Amniotic stem cell (primary cell): ENCODE measurements at regions not wholly inside any gene's neighbourhood (a gene's known extent, or its start where the extent isn't known, plus 50 kb on each side); places are given as distances from the start of the nearest gene placed in this dataset.

Source experiments
- DNase-seq: peaks from one replicate; lab custom pipeline; 2025; lab: John Stamatoyannopoulos, UW

GRCh38 chr20:7708782-7709181 lies 231.5 kb downstream of the HAO1 start:
- no peak for DNase-seq

- DNase-seq: no peak
Measured at GRCh38 chr20:7710440-7710839, 229.8 kb downstream of the HAO1 start.

GRCh38 chr20:7712661-7713060 lies 227.6 kb downstream of the HAO1 start:
- no peak for DNase-seq

GRCh38 chr20:7714549-7714948 lies 225.7 kb downstream of the HAO1 start:
- no peak for DNase-seq

- no peak for DNase-seq
Measured at GRCh38 chr20:7716286-7716972, 223.8 kb downstream of the HAO1 start.

GRCh38 chr20:7722564-7722963 lies 217.7 kb downstream of the HAO1 start:
- no peak for DNase-seq

GRCh38 chr20:7723284-7723683 lies 217.0 kb downstream of the HAO1 start:
- no peak for DNase-seq

- no peak for DNase-seq
Measured at GRCh38 chr20:7728338-7728737, 211.9 kb downstream of the HAO1 start.

- DNase-seq: no peak
Measured at GRCh38 chr20:7734216-7734615, 206.0 kb downstream of the HAO1 start.

GRCh38 chr20:7736336-7736735 lies 203.9 kb downstream of the HAO1 start:
- DNase-seq: no peak

GRCh38 chr20:7741866-7742265 lies 198.4 kb downstream of the HAO1 start:
- DNase-seq: no peak

GRCh38 chr20:7742479-7742878 lies 197.8 kb downstream of the HAO1 start:
- DNase-seq: no peak

GRCh38 chr20:7744411-7744810 lies 195.8 kb downstream of the HAO1 start:
- no peak for DNase-seq

- no peak for DNase-seq
Measured at GRCh38 chr20:7748624-7749023, 191.6 kb downstream of the HAO1 start.

- no peak for DNase-seq
Measured at GRCh38 chr20:7754102-7754501, 186.2 kb downstream of the HAO1 start.

GRCh38 chr20:7758406-7758805 lies 181.9 kb downstream of the HAO1 start:
- DNase-seq: no peak

- no peak for DNase-seq
Measured at GRCh38 chr20:7760247-7761031, 179.8 kb downstream of the HAO1 start.

GRCh38 chr20:7765221-7765620 lies 175.0 kb downstream of the HAO1 start:
- no peak for DNase-seq

GRCh38 chr20:7770046-7770445 lies 170.2 kb downstream of the HAO1 start:
- no peak for DNase-seq

- no peak for DNase-seq
Measured at GRCh38 chr20:7770578-7770977, 169.7 kb downstream of the HAO1 start.

GRCh38 chr20:7772371-7772770 lies 167.9 kb downstream of the HAO1 start:
- no peak for DNase-seq

GRCh38 chr20:7773511-7773910 lies 166.7 kb downstream of the HAO1 start:
- DNase-seq: no peak

- peak; percentile 14 for DNase-seq
Measured at GRCh38 chr20:7775072-7775471, 165.2 kb downstream of the HAO1 start.

GRCh38 chr20:7776148-7776547 lies 164.1 kb downstream of the HAO1 start:
- no peak for DNase-seq
